Mesenchymal stem cell (in vitro differentiated cells and primary cell): ENCODE measurements at regions not wholly inside any gene's neighbourhood (a gene's known extent, or its start where the extent isn't known, plus 50 kb on each side); places are given as distances from the start of the nearest gene placed in this dataset.

ENCODE experiments used
- DNase-seq: peaks from one replicate; pipeline ENCODE4 v3.0.0-alpha.2; 2013
- H2AFZ ChIP-seq: one replicate; pipeline ENCODE4 v1.6.1; 2013; ENCODE audit warnings: low read depth, mild to moderate bottlenecking, control low read depth, inconsistent platforms, low read length, moderate library complexity
- H2AK5ac ChIP-seq: 2 replicates; pipeline ENCODE4 v1.6.1; 2013; ENCODE audit warnings: low read length, moderate library complexity, mild to moderate bottlenecking, inconsistent platforms; ENCODE audit not compliant: severe bottlenecking
- H2BK120ac ChIP-seq: one replicate; pipeline ENCODE4 v1.6.1; 2013; ENCODE audit warnings: low read depth, mild to moderate bottlenecking, inconsistent platforms, low read length, moderate library complexity
- H2BK12ac ChIP-seq, 2 experiments: one replicate each; pipeline ENCODE4 v1.6.1; 2013; ENCODE audit warnings: inconsistent platforms in 2 of 2, low read length in 2 of 2, mild to moderate bottlenecking in 2 of 2, moderate library complexity in 2 of 2, control low read depth in 1 of 2
- H2BK15ac ChIP-seq: one replicate; pipeline ENCODE4 v1.6.1; 2013; ENCODE audit warnings: mild to moderate bottlenecking, low read depth, inconsistent platforms; ENCODE audit not compliant: poor library complexity, severe bottlenecking
- H2BK5ac ChIP-seq: 2 replicates; pipeline ENCODE4 v1.6.1; 2013; ENCODE audit warnings: low read depth, mild to moderate bottlenecking, low read length, control low read depth, inconsistent platforms; ENCODE audit not compliant: poor library complexity, severe bottlenecking
- H3K14ac ChIP-seq, 2 experiments: one replicate each; pipeline ENCODE4 v1.6.1; 2013; ENCODE audit warnings: inconsistent platforms in 2 of 2, low read length in 2 of 2, control low read depth in 1 of 2, mild to moderate bottlenecking in 1 of 2, moderate library complexity in 1 of 2
- H3K18ac ChIP-seq, 2 experiments: one replicate each; pipeline ENCODE4 v1.6.1; 2013; ENCODE audit warnings: inconsistent platforms in 2 of 2, low read length in 2 of 2, control low read depth in 1 of 2, low read depth in 1 of 2, mild to moderate bottlenecking in 1 of 2
- H3K23ac ChIP-seq, 2 experiments: one replicate each; pipeline ENCODE4 v1.6.1; 2013; ENCODE audit warnings: inconsistent platforms in 2 of 2, low read length in 2 of 2, mild to moderate bottlenecking in 2 of 2, moderate library complexity in 2 of 2, control low read depth in 1 of 2
- H3K27ac ChIP-seq: 2 replicates; pipeline ENCODE4 v1.5.1; 2013; ENCODE audit warnings: mild to moderate bottlenecking, moderate library complexity, low read length, control low read depth, inconsistent platforms; ENCODE audit not compliant: poor library complexity, severe bottlenecking
- H3K27me3 ChIP-seq, 2 experiments: 2 replicates each; pipeline versions ENCODE4 v1.6.1 to v1.7.0; 2013; ENCODE audit warnings: low read length in 2 of 2, mild to moderate bottlenecking in 2 of 2, moderate library complexity in 2 of 2, control low read depth in 1 of 2, inconsistent platforms in 1 of 2; ENCODE audit not compliant: control insufficient read depth in 1 of 2, insufficient read depth in 1 of 2
- H3K36me3 ChIP-seq, 2 experiments: 2 replicates each; pipeline versions ENCODE4 v1.6.1 to v1.7.0; 2013; ENCODE audit warnings: low read length in 2 of 2, control low read depth in 1 of 2, inconsistent platforms in 1 of 2, low read depth in 1 of 2, mild to moderate bottlenecking in 1 of 2; ENCODE audit not compliant: insufficient read depth in 2 of 2, control insufficient read depth in 1 of 2
- H3K4ac ChIP-seq, 2 experiments: one replicate each; pipeline ENCODE4 v1.6.1; 2013; ENCODE audit warnings: inconsistent platforms in 2 of 2, low read length in 2 of 2, mild to moderate bottlenecking in 2 of 2, moderate library complexity in 2 of 2, control low read depth in 1 of 2, low read depth in 1 of 2
- H3K4me1 ChIP-seq: 2 replicates; pipeline ENCODE4 v1.6.1; 2013; ENCODE audit warnings: low read depth, low read length, control low read depth; ENCODE audit not compliant: control insufficient read depth, insufficient read depth
- H3K4me2 ChIP-seq: 2 replicates; pipeline ENCODE4 v1.6.1; 2013; ENCODE audit warnings: low read length, mild to moderate bottlenecking, inconsistent platforms; ENCODE audit not compliant: poor library complexity, severe bottlenecking
- H3K4me3 ChIP-seq, 2 experiments: 2 replicates each; pipeline versions ENCODE4 v1.5.1 to v1.7.0; 2013; ENCODE audit warnings: low read length in 2 of 2, mild to moderate bottlenecking in 2 of 2, control low read depth in 1 of 2, low read depth in 1 of 2; ENCODE audit not compliant: insufficient read depth in 1 of 2
- H3K79me1 ChIP-seq: replicated peaks from 2 replicates; pipeline ENCODE4 v1.6.1; 2013; ENCODE audit warnings: mild to moderate bottlenecking, control low read depth, low read length, inconsistent platforms; ENCODE audit not compliant: poor library complexity, severe bottlenecking
- H3K9ac ChIP-seq: 2 replicates; pipeline ENCODE4 v1.7.0; 2013; ENCODE audit warnings: mild to moderate bottlenecking, low read length, moderate library complexity
- H3K9me3 ChIP-seq: 2 replicates; pipeline ENCODE4 v1.7.0; 2013; ENCODE audit warnings: mild to moderate bottlenecking, low read length; ENCODE audit not compliant: control insufficient read depth
- H4K8ac ChIP-seq: one replicate; pipeline ENCODE4 v1.6.1; 2013; ENCODE audit warnings: inconsistent platforms, mild to moderate bottlenecking, low read length, moderate library complexity
- H4K91ac ChIP-seq: one replicate; pipeline ENCODE4 v1.6.1; 2013; ENCODE audit warnings: mild to moderate bottlenecking, low read length, inconsistent platforms
- WGBS: methylation state at CpG from one replicate; pipeline ENCODE4 v1.1.7; 2013; ENCODE audit warnings: mixed read lengths; 5-methylcytosine and 5-hydroxymethylcytosine counted together

- WGBS, result 86% methylated on average over 3 of the region's 4 CpGs
- H2BK15ac ChIP-seq, result no peak overlapping the region
- no peaks in the 10 kb centered on the region for H3K9me3 ChIP-seq
- H3K27ac ChIP-seq, result no peak overlapping the region
- H2BK5ac ChIP-seq, result no peak overlapping the region
- H3K4me2 ChIP-seq, result no peak overlapping the region
- no peak overlapping the region for H3K23ac ChIP-seq
- H3K4ac ChIP-seq, result no peak overlapping the region
- H3K79me1 ChIP-seq, result no peaks in the 10 kb centered on the region
- no peaks in the 10 kb centered on the region for H3K36me3 ChIP-seq
- H2AK5ac ChIP-seq, result no peak overlapping the region
- H3K9ac ChIP-seq, result no peak overlapping the region
- no peak for DNase-seq
- H3K4me1 ChIP-seq, result no peaks in the 10 kb centered on the region
- H4K91ac ChIP-seq, result no peak overlapping the region
- H3K27me3 ChIP-seq, result peaks cover 3 to 27% of the 10 kb centered on the region in 2 experiments
- no peak overlapping the region for H2BK12ac ChIP-seq
- H2AFZ ChIP-seq, result no peak overlapping the region
- no peak overlapping the region for H3K14ac ChIP-seq
- no peak overlapping the region for H3K4me3 ChIP-seq
- no peak overlapping the region for H3K18ac ChIP-seq
- H2BK120ac ChIP-seq, result no peak overlapping the region
- no peak overlapping the region for H4K8ac ChIP-seq
Observed at GRCh38 chr5:174191076-174191475, 145.6 kb downstream of the NSG2 start.

GRCh38 chr5:174191850-174192655, 146.5 kb downstream of the NSG2 start:
- no peaks in the 10 kb centered on the region for H3K79me1 ChIP-seq
- H3K4me2 ChIP-seq, result no peak overlapping the region
- no peak overlapping the region for H2AK5ac ChIP-seq
- H3K27me3 ChIP-seq, result peaks cover under 1 to 27% of the 10 kb centered on the region in 2 experiments
- no peak overlapping the region for H3K4ac ChIP-seq
- no peaks in the 10 kb centered on the region for H3K9me3 ChIP-seq
- no peak overlapping the region for H2BK15ac ChIP-seq
- H3K23ac ChIP-seq, result no peak overlapping the region
- no peak overlapping the region for H3K4me3 ChIP-seq
- H4K8ac ChIP-seq, result no peak overlapping the region
- H3K4me1 ChIP-seq, result no peaks in the 10 kb centered on the region
- no peak overlapping the region for H3K9ac ChIP-seq
- H2AFZ ChIP-seq, result no peak overlapping the region
- WGBS, result 85% methylated on average over 9 of the region's 10 CpGs
- DNase-seq, result no peak
- H3K36me3 ChIP-seq, result no peaks in the 10 kb centered on the region
- no peak overlapping the region for H2BK12ac ChIP-seq
- H3K27ac ChIP-seq, result no peak overlapping the region
- no peak overlapping the region for H2BK120ac ChIP-seq
- H2BK5ac ChIP-seq, result no peak overlapping the region
- H3K14ac ChIP-seq, result no peak overlapping the region
- H3K18ac ChIP-seq, result no peak overlapping the region
- H4K91ac ChIP-seq, result no peak overlapping the region

GRCh38 chr5:174192901-174193300, 147.4 kb downstream of the NSG2 start:
- peaks cover 0 to 22% of the 10 kb centered on the region in 2 experiments for H3K27me3 ChIP-seq
- no peak overlapping the region for H3K23ac ChIP-seq
- no peak overlapping the region for H2AFZ ChIP-seq
- H3K36me3 ChIP-seq, result no peaks in the 10 kb centered on the region
- 80% methylated on average over 14 of the region's 14 CpGs for WGBS
- no peak overlapping the region for H3K4ac ChIP-seq
- H3K4me1 ChIP-seq, result no peaks in the 10 kb centered on the region
- no peak overlapping the region for H4K8ac ChIP-seq
- H2AK5ac ChIP-seq, result no peak overlapping the region
- H2BK5ac ChIP-seq, result no peak overlapping the region
- H2BK12ac ChIP-seq, result no peak overlapping the region
- H3K18ac ChIP-seq, result no peak overlapping the region
- no peak for DNase-seq
- no peak overlapping the region for H3K14ac ChIP-seq
- no peak overlapping the region for H3K4me3 ChIP-seq
- no peak overlapping the region for H3K4me2 ChIP-seq
- H3K79me1 ChIP-seq, result no peaks in the 10 kb centered on the region
- H3K9ac ChIP-seq, result no peak overlapping the region
- H3K27ac ChIP-seq, result no peak overlapping the region
- H2BK120ac ChIP-seq, result no peak overlapping the region
- no peak overlapping the region for H2BK15ac ChIP-seq
- H4K91ac ChIP-seq, result no peak overlapping the region
- no peaks in the 10 kb centered on the region for H3K9me3 ChIP-seq

- H3K4me1 ChIP-seq, result no peaks in the 10 kb centered on the region
- no peak overlapping the region for H3K4me2 ChIP-seq
- no peak overlapping the region for H3K9ac ChIP-seq
- H3K27me3 ChIP-seq, result peaks cover 0 to 11% of the 10 kb centered on the region in 2 experiments
- H3K27ac ChIP-seq, result no peak overlapping the region
- H4K91ac ChIP-seq, result no peak overlapping the region
- no peak overlapping the region for H2AK5ac ChIP-seq
- WGBS, result 24% methylated on average over 2 of the region's 2 CpGs
- no peak overlapping the region for H2BK120ac ChIP-seq
- H3K4me3 ChIP-seq, result no peak overlapping the region
- H3K9me3 ChIP-seq, result no peaks in the 10 kb centered on the region
- no peak for DNase-seq
- no peak overlapping the region for H3K14ac ChIP-seq
- H3K4ac ChIP-seq, result no peak overlapping the region
- no peak overlapping the region for H2BK15ac ChIP-seq
- H4K8ac ChIP-seq, result no peak overlapping the region
- no peak overlapping the region for H3K23ac ChIP-seq
- H3K79me1 ChIP-seq, result no peaks in the 10 kb centered on the region
- H2BK12ac ChIP-seq, result no peak overlapping the region
- no peak overlapping the region for H2AFZ ChIP-seq
- no peak overlapping the region for H3K18ac ChIP-seq
- no peaks in the 10 kb centered on the region for H3K36me3 ChIP-seq
- no peak overlapping the region for H2BK5ac ChIP-seq
Observed at GRCh38 chr5:174195517-174195916, 150.0 kb downstream of the NSG2 start.
